Stimulated activated naive CD8-positive, alpha-beta T cell treated with anti-CD3 and anti-CD28 coated beads, Interleukin-15, amount 100 ng/mL, for 72 hours (primary cell): ENCODE measurements at regions not wholly inside any gene's neighbourhood (a gene's known extent, or its start where the extent isn't known, plus 50 kb on each side); places are given as distances from the start of the nearest gene placed in this dataset.
"Not testable (repeated sequence)": the region's sequence is repeated elsewhere in the genome, so short reads cannot be mapped to it uniquely, and the experiment has no call there.

Experiments
- ATAC-seq: fragments of 150-1000 bp; cut with Tn5 transposase; 2 replicates; pipeline ENCODE4 v1.10.0; 2021; ENCODE audit warnings: mild to moderate bottlenecking, moderate library complexity
- DNase-seq, 2 donors: peaks; one replicate each; pipeline ENCODE4 v3.0.0; 2021 to 2022
- H3K27ac Mint-ChIP-seq, 2 donors: one replicate each; pipeline ENCODE4 v1.8.0; 2022; ENCODE audit warnings: mild to moderate bottlenecking in 2 of 2, mixed read lengths in 2 of 2, moderate library complexity in 2 of 2
- H3K27me3 Mint-ChIP-seq: one replicate; pipeline ENCODE4 v1.8.0; 2022; ENCODE audit warnings: mixed read lengths
- H3K4me1 Mint-ChIP-seq: one replicate; pipeline ENCODE4 v1.8.0; 2022; ENCODE audit warnings: mild to moderate bottlenecking, mixed read lengths
- H3K4me3 Mint-ChIP-seq, 2 donors: one replicate each; pipeline ENCODE4 v1.8.0; 2022; ENCODE audit warnings: mild to moderate bottlenecking in 2 of 2, mixed read lengths in 2 of 2, moderate library complexity in 1 of 2
- H3K9me3 Mint-ChIP-seq, 2 donors: one replicate each; pipeline ENCODE4 v1.8.0; 2022; ENCODE audit warnings: mixed read lengths in 2 of 2

DNA sequence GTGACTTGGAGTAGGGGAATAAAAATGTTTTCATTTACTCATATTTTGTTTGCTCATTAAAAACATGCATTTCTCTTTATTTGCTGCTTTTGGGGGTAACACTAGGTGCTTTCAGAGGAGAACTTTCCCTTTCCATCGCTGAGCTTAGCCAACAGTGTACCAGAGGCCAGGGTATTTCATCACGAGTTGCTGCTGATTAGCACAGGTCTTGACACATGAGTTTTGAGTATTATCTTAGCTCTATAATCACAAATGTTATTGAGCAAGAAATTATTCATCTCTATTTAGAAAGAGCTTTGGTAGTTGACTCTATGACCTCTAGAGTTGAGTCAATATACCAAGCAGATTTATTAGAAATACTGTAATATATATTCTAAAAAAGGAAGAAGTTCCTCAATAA, 375.9 kb downstream of the NXPH1 start:
- H3K9me3 Mint-ChIP-seq, result no peaks in the 10 kb centered on the region
- DNase-seq (no peak), ATAC-seq (no peak)
- H3K27ac Mint-ChIP-seq, result no peak overlapping the region
- H3K27me3 Mint-ChIP-seq, result no peaks in the 10 kb centered on the region
- no peaks in the 10 kb centered on the region for H3K4me1 Mint-ChIP-seq
- no peak overlapping the region for H3K4me3 Mint-ChIP-seq

- DNase-seq (no peak), ATAC-seq (no peak)
- H3K4me3 Mint-ChIP-seq, result no peak overlapping the region
- peaks cover 0 to under 1% of the 10 kb centered on the region in 2 donors for H3K9me3 Mint-ChIP-seq
- no peaks in the 10 kb centered on the region for H3K27me3 Mint-ChIP-seq
- no peak overlapping the region for H3K27ac Mint-ChIP-seq
- H3K4me1 Mint-ChIP-seq, result no peaks in the 10 kb centered on the region
These were observed 384.1 kb downstream of the NXPH1 start for GRCh38 chr7:8817448-8818036.

DNA sequence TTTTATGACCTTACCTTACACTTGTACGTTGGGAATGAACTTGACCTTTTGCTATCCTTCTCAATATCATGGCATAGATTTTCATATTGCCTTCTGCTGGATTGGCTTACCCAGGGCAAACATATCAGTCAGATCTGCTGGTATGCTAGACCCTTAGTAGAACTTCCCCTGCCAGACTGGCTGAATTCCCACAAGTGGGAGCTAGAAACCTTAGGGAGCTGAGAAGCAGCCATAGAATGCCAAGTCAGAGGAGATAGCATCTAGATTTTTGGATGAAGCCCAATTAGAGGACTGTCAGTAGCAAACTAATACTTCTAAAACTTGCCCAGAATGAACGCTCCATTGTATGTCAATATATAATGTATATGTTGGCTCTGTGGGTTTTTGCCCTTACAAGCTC, 385.0 kb downstream of the NXPH1 start:
- H3K27me3 Mint-ChIP-seq, result no peaks in the 10 kb centered on the region
- H3K4me1 Mint-ChIP-seq, result no peaks in the 10 kb centered on the region
- H3K27ac Mint-ChIP-seq, result no peak overlapping the region
- DNase-seq (no peak), ATAC-seq (no peak)
- H3K4me3 Mint-ChIP-seq, result no peak overlapping the region
- H3K9me3 Mint-ChIP-seq, result peaks cover 0 to 6% of the 10 kb centered on the region in 2 donors

DNA sequence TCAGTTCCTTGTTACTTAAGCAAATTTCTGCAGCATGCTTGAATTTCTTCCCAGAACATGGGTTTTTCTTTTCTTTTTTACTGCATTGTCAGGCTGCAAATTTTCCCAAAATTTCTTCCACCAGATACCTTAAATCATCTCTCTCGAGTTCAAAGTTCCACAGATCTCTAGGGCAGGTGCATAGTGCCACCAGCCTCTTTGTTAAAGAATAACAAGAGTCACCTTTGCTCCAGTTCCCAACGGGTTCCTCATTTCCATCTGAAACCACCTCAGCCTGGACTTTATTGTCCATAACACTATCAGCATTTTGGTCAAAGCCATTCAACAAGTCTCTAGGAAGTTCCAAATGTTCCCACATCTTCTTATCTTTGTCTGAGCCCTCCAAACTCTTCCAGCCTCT, 389.2 kb downstream of the NXPH1 start:
- Mint-ChIP-seq H3K4me1 (no peaks in the 10 kb centered on the region), H3K4me3 (no peak overlapping the region), H3K27ac (no peak overlapping the region), H3K27me3 (no peaks in the 10 kb centered on the region), H3K9me3 (peaks cover 0 to 6% of the 10 kb centered on the region in 2 donors)
- no peak for DNase-seq
- ATAC-seq, result no peak

DNA sequence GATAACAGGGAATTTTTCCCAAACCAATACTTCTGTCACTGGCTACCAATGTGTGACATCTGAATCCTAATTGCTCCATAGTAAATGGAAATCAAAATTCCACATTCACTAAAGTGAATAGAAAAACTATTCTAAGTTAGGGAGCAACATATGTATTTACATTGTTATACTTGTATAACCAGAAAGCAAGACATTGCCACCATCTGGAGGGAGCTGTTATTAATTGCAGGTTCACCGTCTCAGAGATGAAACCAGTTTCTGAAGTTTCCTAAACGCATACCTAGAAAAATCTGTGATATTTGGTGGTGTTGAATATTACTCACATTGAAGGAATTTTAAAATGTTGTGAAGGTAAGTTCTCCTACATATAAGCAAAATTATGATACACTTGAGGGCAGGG, 390.1 kb downstream of the NXPH1 start:
- no peaks in the 10 kb centered on the region for H3K27me3 Mint-ChIP-seq
- DNase-seq (no peak), ATAC-seq (no peak)
- peaks cover 0 to 6% of the 10 kb centered on the region in 2 donors for H3K9me3 Mint-ChIP-seq
- no peaks in the 10 kb centered on the region for H3K4me1 Mint-ChIP-seq
- H3K4me3 Mint-ChIP-seq, result no peak overlapping the region
- no peak overlapping the region for H3K27ac Mint-ChIP-seq

- H3K4me3 Mint-ChIP-seq, result no peak overlapping the region
- no peaks in the 10 kb centered on the region for H3K27me3 Mint-ChIP-seq
- ATAC-seq (no peak), DNase-seq (no peak)
- peaks cover 0 to 6% of the 10 kb centered on the region in 2 donors for H3K9me3 Mint-ChIP-seq
- H3K27ac Mint-ChIP-seq, result no peak overlapping the region
- H3K4me1 Mint-ChIP-seq, result no peaks in the 10 kb centered on the region
These were observed 393.9 kb downstream of the NXPH1 start for GRCh38 chr7:8827329-8827728.

DNA sequence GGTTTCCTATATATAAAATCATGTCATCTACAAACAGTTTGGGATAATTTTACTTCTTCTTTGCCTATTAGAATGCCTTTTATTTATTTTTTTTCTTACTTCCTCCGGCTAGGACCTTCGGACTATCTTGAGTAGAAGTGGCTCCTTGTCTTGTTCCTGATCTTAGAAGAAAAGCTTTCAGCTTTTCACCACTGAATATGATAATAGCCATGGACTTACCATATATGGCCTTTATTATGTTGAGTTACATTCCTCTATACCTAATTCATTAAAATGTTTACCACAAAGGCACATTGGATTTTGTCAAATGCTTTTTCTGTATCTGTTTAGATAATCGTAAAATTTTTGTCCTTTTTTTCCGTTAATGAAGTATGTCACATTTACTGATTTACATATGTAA, 395.7 kb downstream of the NXPH1 start:
- Mint-ChIP-seq H3K4me1 (no peaks in the 10 kb centered on the region), H3K27ac (peak overlapping the region in 1 of 2 donors; percentile 43), H3K27me3 (no peaks in the 10 kb centered on the region), H3K4me3 (no peak overlapping the region), H3K9me3 (no peaks in the 10 kb centered on the region)
- DNase-seq (no peak), ATAC-seq (no peak)

DNA sequence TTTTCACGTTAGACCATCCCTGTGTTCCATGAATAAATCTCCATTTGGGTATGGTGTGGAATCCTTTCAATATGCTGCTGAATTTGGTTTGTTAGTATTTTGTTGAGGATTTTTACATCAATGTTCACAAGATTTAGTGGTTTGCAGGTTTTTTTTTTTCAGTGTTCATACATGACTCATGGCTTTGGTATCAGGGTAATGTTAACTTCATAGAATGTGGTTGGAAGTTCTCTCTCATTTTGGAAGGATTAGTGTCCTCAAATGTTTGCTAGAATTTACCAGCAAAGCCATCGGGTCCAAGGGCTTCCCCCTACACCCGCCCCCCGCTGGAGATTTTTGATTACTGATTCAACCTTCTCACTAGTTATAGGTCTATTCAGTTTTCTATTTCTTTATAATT, 398.0 kb downstream of the NXPH1 start:
- DNase-seq, result no peak
- peaks cover 0 to 4% of the 10 kb centered on the region in 2 donors for H3K9me3 Mint-ChIP-seq
- H3K27ac Mint-ChIP-seq, result no peak overlapping the region
- H3K27me3 Mint-ChIP-seq, result no peaks in the 10 kb centered on the region
- H3K4me1 Mint-ChIP-seq, result no peaks in the 10 kb centered on the region
- H3K4me3 Mint-ChIP-seq, result no peak overlapping the region
- no peak for ATAC-seq

- H3K4me1 Mint-ChIP-seq, result no peaks in the 10 kb centered on the region
- no peak overlapping the region for H3K4me3 Mint-ChIP-seq
- H3K27ac Mint-ChIP-seq, result no peak overlapping the region
- ATAC-seq (no peak), DNase-seq (no peak)
- no peaks in the 10 kb centered on the region for H3K27me3 Mint-ChIP-seq
- H3K9me3 Mint-ChIP-seq, result peaks cover 0 to 9% of the 10 kb centered on the region in 2 donors
These were observed 399.9 kb downstream of the NXPH1 start for GRCh38 chr7:8833355-8833754.

GRCh38 chr7:8841171-8841570, 407.8 kb downstream of the NXPH1 start:
- ATAC-seq, result no peak
- Mint-ChIP-seq H3K27me3 (no peaks in the 10 kb centered on the region), H3K9me3 (peaks cover 0 to 11% of the 10 kb centered on the region in 2 donors)

GRCh38 chr7:8871716-8872115, 438.3 kb downstream of the NXPH1 start:
- Mint-ChIP-seq H3K4me3 (no peak overlapping the region), H3K27me3 (no peaks in the 10 kb centered on the region), H3K27ac (no peak overlapping the region), H3K4me1 (no peaks in the 10 kb centered on the region), H3K9me3 (peaks cover 0 to 12% of the 10 kb centered on the region in 2 donors)
- ATAC-seq (no peak), DNase-seq (no peak)

More at GRCh38 chr7:8841171-8841570, 407.8 kb downstream of the NXPH1 start:
- no peak overlapping the region for H3K27ac Mint-ChIP-seq
- H3K4me1 Mint-ChIP-seq, result no peaks in the 10 kb centered on the region
- no peak for DNase-seq
- no peak overlapping the region for H3K4me3 Mint-ChIP-seq

- Mint-ChIP-seq H3K27me3 (no peaks in the 10 kb centered on the region), H3K4me3 (no peak overlapping the region), H3K9me3 (peaks cover 0 to 20% of the 10 kb centered on the region in 2 donors), H3K4me1 (no peaks in the 10 kb centered on the region), H3K27ac (no peak overlapping the region)
- ATAC-seq (no peak), DNase-seq (no peak)
These were observed 448.5 kb downstream of the NXPH1 start for GRCh38 chr7:8881916-8882315.

DNA sequence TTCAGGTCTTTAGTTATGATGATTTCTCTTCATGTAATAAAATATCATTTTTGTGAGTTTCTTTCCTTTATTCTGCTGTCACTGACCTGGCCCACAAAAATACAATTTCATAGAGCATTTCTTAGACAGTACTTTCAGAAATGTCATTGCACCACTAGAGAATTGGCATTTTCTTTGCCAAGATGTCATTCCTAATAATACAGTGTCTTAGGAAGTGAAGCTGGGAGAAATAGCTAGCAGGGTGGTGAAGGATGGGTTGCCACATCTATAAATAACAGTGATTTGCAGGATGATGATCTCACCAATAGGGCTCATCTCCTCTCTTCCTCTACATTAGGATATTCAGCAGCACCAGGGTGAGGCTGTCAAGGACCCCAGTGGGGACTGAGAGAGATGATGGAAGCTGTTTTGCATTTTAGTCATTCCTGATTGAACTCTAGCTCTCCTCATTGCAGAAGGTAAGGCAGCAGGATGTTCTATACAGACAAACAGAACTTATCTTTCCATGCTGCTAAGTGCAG, 452.1 kb downstream of the NXPH1 start:
- Mint-ChIP-seq H3K4me1 (no peaks in the 10 kb centered on the region), H3K9me3 (peaks cover 0 to 20% of the 10 kb centered on the region in 2 donors), H3K27ac (peak overlapping the region in 1 of 2 donors; percentile 71), H3K27me3 (no peaks in the 10 kb centered on the region), H3K4me3 (no peak overlapping the region)
- ATAC-seq (no peak), DNase-seq (no peak)

DNA sequence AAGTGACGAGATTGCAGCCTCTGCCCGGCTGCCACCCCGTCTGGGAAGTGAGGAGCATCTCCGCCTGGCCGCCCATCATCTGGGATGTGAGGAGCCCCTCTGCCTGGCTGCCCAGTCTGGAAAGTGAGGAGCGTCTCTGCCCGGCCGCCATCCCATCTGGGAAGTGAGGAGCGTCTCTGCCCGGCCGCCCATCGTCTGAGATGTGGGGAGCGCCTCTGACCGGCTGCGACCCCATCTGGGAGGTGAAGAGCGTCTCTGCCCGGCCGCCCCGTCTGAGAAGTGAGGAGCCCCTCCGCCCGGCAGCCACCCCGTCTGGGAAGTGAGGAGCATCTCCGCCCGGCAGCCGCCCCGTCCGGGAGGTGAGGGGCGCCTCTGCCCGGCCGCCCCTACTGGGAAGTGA, 456.9 kb downstream of the NXPH1 start:
- H3K4me1 Mint-ChIP-seq, ATAC-seq, DNase-seq, H3K27ac Mint-ChIP-seq, H3K27me3 Mint-ChIP-seq, H3K4me3 Mint-ChIP-seq: not testable (repeated sequence)
- H3K9me3 Mint-ChIP-seq, result peaks cover 0 to 12% of the 10 kb centered on the region in 2 donors

GRCh38 chr7:8893775-8894174, 460.4 kb downstream of the NXPH1 start:
- Mint-ChIP-seq H3K27ac (no peak overlapping the region), H3K9me3 (peaks cover 5% of the 10 kb centered on the region in 2 donors), H3K4me1 (no peaks in the 10 kb centered on the region)

DNA sequence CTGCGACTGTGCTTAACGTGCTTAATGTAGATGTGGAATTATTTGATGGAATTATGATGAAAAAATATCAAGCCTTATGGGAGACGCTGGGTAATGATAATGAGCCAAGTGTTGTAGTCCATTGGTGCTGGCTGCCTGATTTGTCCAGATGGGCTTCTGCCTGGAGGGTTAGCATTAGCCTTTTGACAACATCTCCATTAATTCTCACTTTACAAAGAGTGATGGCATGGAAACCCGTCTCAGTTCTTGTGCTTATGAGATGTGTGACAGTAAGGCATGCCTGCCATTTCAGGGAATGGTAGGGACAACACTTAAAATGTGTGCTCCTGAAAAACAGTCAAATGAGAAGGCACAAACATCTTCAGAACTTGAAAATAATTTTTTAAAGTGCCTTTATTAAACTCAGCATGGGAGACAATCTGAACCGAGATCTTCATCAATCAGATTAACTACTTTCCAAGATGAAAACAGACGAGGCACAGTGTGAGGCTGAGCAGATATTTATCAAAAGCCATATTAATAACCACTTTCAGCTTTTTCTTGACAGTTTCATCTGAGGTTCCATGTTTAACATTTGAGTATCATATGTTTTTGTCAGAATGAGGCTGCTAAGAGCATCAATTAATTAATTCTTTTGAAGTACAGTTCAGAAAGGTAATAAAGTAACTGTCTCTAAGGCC, 473.1 kb downstream of the NXPH1 start:
- Mint-ChIP-seq H3K27ac (no peak overlapping the region), H3K4me1 (no peaks in the 10 kb centered on the region), H3K9me3 (no peaks in the 10 kb centered on the region), H3K27me3 (no peaks in the 10 kb centered on the region), H3K4me3 (no peak overlapping the region)
- DNase-seq, result no peak
- no peak for ATAC-seq

More at GRCh38 chr7:8893775-8894174, 460.4 kb downstream of the NXPH1 start:
- no peak for ATAC-seq
- H3K4me3 Mint-ChIP-seq, result no peak overlapping the region
- H3K27me3 Mint-ChIP-seq, result no peaks in the 10 kb centered on the region
- DNase-seq, result no peak
